Ishikawa (cell line): ENCODE measurements at regions not wholly inside any gene's neighbourhood (a gene's known extent, or its start where the extent isn't known, plus 50 kb on each side); places are given as distances from the start of the nearest gene placed in this dataset.

Experiments used
- CREB1 ChIP-seq: IDR thresholded peaks from 2 replicates; pipeline ENCODE4 v1.6.1; 2012; ENCODE audit warnings: low read depth
- EGR1 ChIP-seq: IDR thresholded peaks from 2 replicates; pipeline ENCODE4 v1.6.1; 2012
- EP300 ChIP-seq: IDR thresholded peaks from 2 replicates; pipeline ENCODE4 v1.6.1; 2012; ENCODE audit warnings: borderline replicate concordance
- FOXM1 ChIP-seq: IDR thresholded peaks from 2 replicates; pipeline ENCODE4 v1.6.1; 2012; ENCODE audit warnings: low read depth, borderline replicate concordance
- MAX ChIP-seq: IDR thresholded peaks from 2 replicates; pipeline ENCODE4 v1.6.1; 2012
- NFIC ChIP-seq: IDR thresholded peaks from 2 replicates; pipeline ENCODE4 v1.6.1; 2012
- RAD21 ChIP-seq: IDR thresholded peaks from 2 replicates; pipeline ENCODE4 v1.6.1; 2012; ENCODE audit warnings: low read depth
- REST ChIP-seq: IDR thresholded peaks from 2 replicates; pipeline ENCODE4 v1.6.1; 2012; ENCODE audit warnings: low read depth, mild to moderate bottlenecking
- TAF1 ChIP-seq: IDR thresholded peaks from 2 replicates; pipeline ENCODE4 v1.6.1; 2012; ENCODE audit warnings: low read depth, mild to moderate bottlenecking
- TCF12 ChIP-seq: IDR thresholded peaks from 2 replicates; pipeline ENCODE4 v1.6.1; 2012; ENCODE audit warnings: low read depth
- TEAD4 ChIP-seq: IDR thresholded peaks from 2 replicates; pipeline ENCODE4 v1.6.1; 2012
- USF1 ChIP-seq: IDR thresholded peaks from 2 replicates; pipeline ENCODE4 v1.6.1; 2012
- YY1 ChIP-seq: IDR thresholded peaks from 2 replicates; pipeline ENCODE4 v1.6.1; 2012; ENCODE audit warnings: low read depth
- ZBTB7A ChIP-seq: IDR thresholded peaks from 2 replicates; pipeline ENCODE4 v1.6.1; 2012; ENCODE audit warnings: low read depth

- no peak for TF ChIP-seq RAD21
- no peak for TF ChIP-seq NFIC
- TF ChIP-seq YY1 = no peak
- no peak for TF ChIP-seq CREB1
- no peak for TF ChIP-seq EGR1
- TF ChIP-seq TEAD4 = no peak
- TF ChIP-seq FOXM1 = no peak
- TF ChIP-seq REST = no peak
- TF ChIP-seq USF1 = no peak
- no peak for TF ChIP-seq EP300
- TF ChIP-seq TAF1 = no peak
- TF ChIP-seq MAX = no peak
- no peak for TF ChIP-seq TCF12
- no peak for TF ChIP-seq ZBTB7A
These were observed 881.4 kb upstream of the ROBO1 start for GRCh38 chr3:80649170-80649569.
